Ascending aorta (tissue), 2 donors: ENCODE measurements at regions not wholly inside any gene's neighbourhood (a gene's known extent, or its start where the extent isn't known, plus 50 kb on each side); places are given as distances from the start of the nearest gene placed in this dataset.
"Not testable (repeated sequence)": the region's sequence is repeated elsewhere in the genome, so short reads cannot be mapped to it uniquely, and the experiment has no call there.

ENCODE experiments used
- DNase-seq, 2 donors: peaks; one replicate each; pipeline ENCODE4 v3.0.0-alpha.2; 2019; ENCODE audit warnings: low spot score in 2 of 2
- H3K27ac ChIP-seq, 2 donors: fragments of 200-600 bp; sonication (generic); one replicate each; pipeline ENCODE4 v1.5.1; 2016 to 2017; ENCODE audit warnings: mild to moderate bottlenecking in 1 of 2
- H3K27me3 ChIP-seq: fragments of 200-600 bp; sonication (generic); one replicate; pipeline ENCODE4 v1.5.1; 2017
- H3K36me3 ChIP-seq, 2 donors: fragments of 200-600 bp; sonication (generic); one replicate each; pipeline ENCODE4 v1.5.1; 2016
- H3K4me1 ChIP-seq, 2 donors: fragments of 200-600 bp; sonication (generic); one replicate each; pipeline ENCODE4 v1.5.1; 2016 to 2017; ENCODE audit warnings: mild to moderate bottlenecking in 1 of 2
- H3K4me3 ChIP-seq, 2 donors: fragments of 200-600 bp; sonication (generic); one replicate each; pipeline ENCODE4 v1.5.1; 2016 to 2017; ENCODE audit warnings: mild to moderate bottlenecking in 1 of 2
- H3K9me3 ChIP-seq, 2 donors: fragments of 200-600 bp; sonication (generic); one replicate each; pipeline ENCODE4 v1.5.1; 2016
- intact Hi-C: fragments of 100-400 bp; cut with DNase I; formaldehyde crosslinking; loops from one replicate; pipeline ENCODE4 v1.15.1; 2023
- TF ChIP-seq, protein P1 (sequence below), 3 experiments: fragments of 200-600 bp in 2 of 3; fragments of 450-650 bp in 1 of 3; sonication (generic) in 2 of 3; IDR thresholded peaks; one replicate each; pipeline ENCODE4 v1.5.1; 2016 to 2019; ENCODE audit warnings: antibody characterized with exemption in 3 of 3, mild to moderate bottlenecking in 1 of 3, moderate library complexity in 1 of 3

DNA sequence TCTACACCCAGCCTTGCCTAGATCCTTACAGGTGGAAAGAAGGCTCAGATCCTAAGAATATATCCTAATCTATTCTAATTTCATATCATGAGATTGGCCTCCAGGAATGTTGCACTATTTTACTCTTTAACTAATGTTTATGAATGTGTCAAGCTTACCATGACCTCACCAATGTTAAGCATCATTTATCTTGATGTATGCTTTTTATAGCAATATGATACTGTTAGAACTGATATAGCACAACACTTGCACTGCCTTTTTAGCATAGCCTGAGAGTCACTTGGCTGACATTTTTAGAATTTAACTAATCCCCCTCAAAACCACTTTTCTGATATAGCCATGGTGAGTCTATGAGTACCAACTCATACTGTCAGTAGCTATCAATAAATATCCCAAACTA lies 191.5 kb upstream of the NR2F2 start:
- TF ChIP-seq, protein P1, sequence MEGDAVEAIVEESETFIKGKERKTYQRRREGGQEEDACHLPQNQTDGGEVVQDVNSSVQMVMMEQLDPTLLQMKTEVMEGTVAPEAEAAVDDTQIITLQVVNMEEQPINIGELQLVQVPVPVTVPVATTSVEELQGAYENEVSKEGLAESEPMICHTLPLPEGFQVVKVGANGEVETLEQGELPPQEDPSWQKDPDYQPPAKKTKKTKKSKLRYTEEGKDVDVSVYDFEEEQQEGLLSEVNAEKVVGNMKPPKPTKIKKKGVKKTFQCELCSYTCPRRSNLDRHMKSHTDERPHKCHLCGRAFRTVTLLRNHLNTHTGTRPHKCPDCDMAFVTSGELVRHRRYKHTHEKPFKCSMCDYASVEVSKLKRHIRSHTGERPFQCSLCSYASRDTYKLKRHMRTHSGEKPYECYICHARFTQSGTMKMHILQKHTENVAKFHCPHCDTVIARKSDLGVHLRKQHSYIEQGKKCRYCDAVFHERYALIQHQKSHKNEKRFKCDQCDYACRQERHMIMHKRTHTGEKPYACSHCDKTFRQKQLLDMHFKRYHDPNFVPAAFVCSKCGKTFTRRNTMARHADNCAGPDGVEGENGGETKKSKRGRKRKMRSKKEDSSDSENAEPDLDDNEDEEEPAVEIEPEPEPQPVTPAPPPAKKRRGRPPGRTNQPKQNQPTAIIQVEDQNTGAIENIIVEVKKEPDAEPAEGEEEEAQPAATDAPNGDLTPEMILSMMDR (IDR thresholded peaks at IDR 0.05): no peak
- H3K4me3 ChIP-seq: no peak overlapping the region
- no peak overlapping the region for H3K27ac ChIP-seq
- intact Hi-C loops: no loop called here
- H3K27me3 ChIP-seq: no peaks in the 10 kb centered on the region
- H3K36me3 ChIP-seq: no peaks in the 10 kb centered on the region
- H3K4me1 ChIP-seq: peaks cover 0 to 8% of the 10 kb centered on the region in 2 donors
- H3K9me3 ChIP-seq: no peaks in the 10 kb centered on the region
- no peak for DNase-seq

GRCh38 chr15:96142498-96142897 lies 188.0 kb upstream of the NR2F2 start:
- DNase-seq: no peak
- Histone ChIP-seq H3K36me3 (no peaks in the 10 kb centered on the region), H3K4me3 (no peak overlapping the region), H3K27ac (no peak overlapping the region), H3K27me3 (no peaks in the 10 kb centered on the region), H3K9me3 (no peaks in the 10 kb centered on the region), H3K4me1 (peaks cover 0 to 8% of the 10 kb centered on the region in 2 donors)
- TF ChIP-seq, protein P1 (IDR thresholded peaks at IDR 0.05): no peak
- intact Hi-C loops: no loop called here

DNA sequence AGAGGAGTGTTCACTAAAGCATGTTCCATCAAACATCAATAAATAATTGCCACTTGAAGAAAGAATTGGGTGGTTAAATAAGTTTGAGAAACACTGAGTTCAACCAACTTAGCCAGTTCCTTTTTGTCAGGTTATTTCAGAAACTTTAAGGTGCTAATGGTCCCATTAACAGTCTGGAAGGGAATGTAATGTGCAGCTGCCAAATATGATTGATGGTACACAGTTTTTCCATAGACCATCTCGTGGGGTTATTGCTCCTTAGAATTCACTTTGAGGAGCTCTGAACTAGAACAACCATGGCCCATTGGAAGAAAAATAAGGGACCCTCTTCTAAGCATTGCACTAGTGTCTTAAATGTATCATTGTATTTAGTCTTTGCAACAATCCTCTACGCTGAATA lies 185.8 kb upstream of the NR2F2 start:
- no peak for DNase-seq

DNA sequence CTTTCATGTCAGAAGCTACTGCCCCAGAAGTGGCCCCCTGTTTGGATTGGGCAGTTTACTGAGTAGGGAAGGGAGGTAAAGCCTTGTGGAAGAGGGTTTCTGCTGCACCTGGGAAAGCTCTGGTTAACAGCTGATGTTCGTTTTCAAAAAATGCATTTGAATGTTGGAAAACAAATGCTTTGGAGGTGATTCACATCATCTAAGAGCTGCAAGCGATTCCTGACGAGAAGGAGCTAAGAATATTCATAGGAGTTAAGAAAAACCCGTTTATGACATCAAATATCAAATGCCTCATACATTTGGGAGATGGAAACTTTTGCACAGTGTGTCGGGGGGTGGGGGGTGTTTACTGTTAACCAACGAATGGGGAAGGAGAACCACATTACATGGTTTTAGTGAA lies 183.8 kb upstream of the NR2F2 start:
- TF ChIP-seq, protein P1 (IDR thresholded peaks at IDR 0.05): no peak
- no peaks in the 10 kb centered on the region for H3K9me3 ChIP-seq
- intact Hi-C loops: no loop called here
- H3K4me1 ChIP-seq: peaks cover 0 to 8% of the 10 kb centered on the region in 2 donors
- H3K4me3 ChIP-seq: no peak overlapping the region
- DNase-seq: no peak
- no peaks in the 10 kb centered on the region for H3K36me3 ChIP-seq
- no peak overlapping the region for H3K27ac ChIP-seq
- no peaks in the 10 kb centered on the region for H3K27me3 ChIP-seq

More for the DNA sequence above, 185.8 kb upstream of the NR2F2 start:
- Histone ChIP-seq H3K4me1 (peaks cover 0 to 8% of the 10 kb centered on the region in 2 donors), H3K9me3 (no peaks in the 10 kb centered on the region), H3K36me3 (no peaks in the 10 kb centered on the region), H3K27me3 (no peaks in the 10 kb centered on the region), H3K27ac (no peak overlapping the region), H3K4me3 (no peak overlapping the region)
- intact Hi-C loops: no loop called here
- TF ChIP-seq, protein P1 (IDR thresholded peaks at IDR 0.05): no peak

GRCh38 chr15:96147267-96147666 lies 183.2 kb upstream of the NR2F2 start:
- Histone ChIP-seq H3K27me3 (no peaks in the 10 kb centered on the region), H3K9me3 (no peaks in the 10 kb centered on the region), H3K27ac (no peak overlapping the region), H3K4me3 (no peak overlapping the region), H3K4me1 (peaks cover 0 to 8% of the 10 kb centered on the region in 2 donors), H3K36me3 (no peaks in the 10 kb centered on the region)
- intact Hi-C loops: no loop called here
- no peak for DNase-seq
- TF ChIP-seq, protein P1 (IDR thresholded peaks at IDR 0.05): no peak

- H3K4me3 ChIP-seq: no peak overlapping the region
- no peak overlapping the region for H3K27ac ChIP-seq
- DNase-seq: no peak
- no peaks in the 10 kb centered on the region for H3K9me3 ChIP-seq
- no peaks in the 10 kb centered on the region for H3K27me3 ChIP-seq
- TF ChIP-seq, protein P1 (IDR thresholded peaks at IDR 0.05): no peak
- intact Hi-C loops: no loop called here
- no peaks in the 10 kb centered on the region for H3K4me1 ChIP-seq
- H3K36me3 ChIP-seq: no peaks in the 10 kb centered on the region
Observed at GRCh38 chr15:96150254-96150653, 180.2 kb upstream of the NR2F2 start.

DNA sequence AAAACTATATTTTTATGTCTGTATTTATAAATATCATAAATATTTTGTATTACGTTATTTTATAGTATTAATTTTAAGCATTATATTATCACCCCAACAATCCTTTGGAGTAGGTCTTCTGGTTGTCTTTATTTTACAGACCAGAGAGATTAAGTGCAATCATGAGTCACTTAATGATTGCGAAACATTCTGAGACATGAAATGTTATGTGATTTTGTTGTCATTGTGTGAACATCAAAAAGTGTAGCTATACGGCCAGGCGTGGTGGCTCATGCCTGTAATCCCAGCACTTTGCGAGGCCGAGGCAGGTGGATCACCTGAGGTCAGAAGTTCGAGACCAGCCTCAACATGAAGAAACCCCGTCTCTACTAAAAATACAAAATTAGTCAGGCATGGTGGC lies 178.8 kb upstream of the NR2F2 start:
- H3K9me3 ChIP-seq, H3K4me1 ChIP-seq, H3K4me3 ChIP-seq, H3K36me3 ChIP-seq, DNase-seq, H3K27me3 ChIP-seq, intact Hi-C loops, H3K27ac ChIP-seq: not testable (repeated sequence)
